ENCODE measurements at regions not wholly inside any gene's neighbourhood (a gene's known extent, or its start where the extent isn't known, plus 50 kb on each side); places are given as distances from the start of the nearest gene placed in this dataset.

- TF ChIP-seq CTCF (conservative IDR thresholded peaks at IDR 0.05) (no peak), EZH2 (IDR thresholded peaks at IDR 0.05; ENCODE audit: low read depth) (no peak)
These were observed 119.8 kb downstream of the SINHCAF start for GRCh38 chr12:31206038-31206670.

All from PC-9 (cell line).